ENCODE measurements at regions not wholly inside any gene's neighbourhood (a gene's known extent, or its start where the extent isn't known, plus 50 kb on each side); places are given as distances from the start of the nearest gene placed in this dataset.

GRCh38 chr6:159351707-159352106 is 182.5 kb downstream of the FNDC1 start:
- H3K4me1 ChIP-seq (ENCODE audit: insufficient read depth, low read length, severe bottlenecking) = no peaks in the 10 kb centered on the region
- H3K79me2 ChIP-seq (ENCODE audit: insufficient read depth, low read length) = no peaks in the 10 kb centered on the region
- H4K20me1 ChIP-seq (ENCODE audit: insufficient read depth, low read length) = no peaks in the 10 kb centered on the region
- no peaks in the 10 kb centered on the region for H3K9me2 ChIP-seq (ENCODE audit: low read depth, low read length)
- H3K4me2 ChIP-seq (ENCODE audit: low read length) = no peak overlapping the region
- H3K4me3 ChIP-seq (ENCODE audit: low read depth, low read length, poor library complexity, severe bottlenecking) = no peak overlapping the region
- H3K36me3 ChIP-seq (ENCODE audit: insufficient read depth, low read length) = no peaks in the 10 kb centered on the region
- H3K27ac ChIP-seq (ENCODE audit: low read depth, low read length, poor library complexity, severe bottlenecking) = no peak overlapping the region
- H3F3A ChIP-seq (ENCODE audit: insufficient read depth, low read length) = no peaks in the 10 kb centered on the region
- no peaks in the 10 kb centered on the region for H3K27me3 ChIP-seq (ENCODE audit: insufficient read depth, low read length)
- H3K9me3 ChIP-seq (ENCODE audit: low read length) = no peaks in the 10 kb centered on the region
- no peak overlapping the region for H2AFZ ChIP-seq (ENCODE audit: low read length)
- H3K9ac ChIP-seq (ENCODE audit: low read length) = no peak overlapping the region
- TF ChIP-seq CTCF (IDR thresholded peaks at IDR 0.05; ENCODE audit: low read length) = no peak
- no peak for TF ChIP-seq EZH2 (IDR thresholded peaks at IDR 0.05; ENCODE audit: borderline replicate concordance, low read length)

GRCh38 chr6:159349915-159350314 is 180.7 kb downstream of the FNDC1 start:
- H3K27ac ChIP-seq (ENCODE audit: low read depth, low read length, poor library complexity, severe bottlenecking) = no peak overlapping the region
- H3K36me3 ChIP-seq (ENCODE audit: insufficient read depth, low read length) = no peaks in the 10 kb centered on the region
- no peak overlapping the region for H3K4me2 ChIP-seq (ENCODE audit: low read length)
- TF ChIP-seq CTCF (IDR thresholded peaks at IDR 0.05; ENCODE audit: low read length) (no peak), EZH2 (IDR thresholded peaks at IDR 0.05; ENCODE audit: borderline replicate concordance, low read length) (no peak)
- no peaks in the 10 kb centered on the region for H3F3A ChIP-seq (ENCODE audit: insufficient read depth, low read length)
- no peaks in the 10 kb centered on the region for H3K4me1 ChIP-seq (ENCODE audit: insufficient read depth, low read length, severe bottlenecking)
- H3K4me3 ChIP-seq (ENCODE audit: low read depth, low read length, poor library complexity, severe bottlenecking) = no peak overlapping the region
- no peaks in the 10 kb centered on the region for H3K27me3 ChIP-seq (ENCODE audit: insufficient read depth, low read length)
- no peaks in the 10 kb centered on the region for H3K9me2 ChIP-seq (ENCODE audit: low read depth, low read length)
- H3K9me3 ChIP-seq (ENCODE audit: low read length) = no peaks in the 10 kb centered on the region
- no peak overlapping the region for H3K9ac ChIP-seq (ENCODE audit: low read length)
- H2AFZ ChIP-seq (ENCODE audit: low read length) = no peak overlapping the region
- H3K79me2 ChIP-seq (ENCODE audit: insufficient read depth, low read length) = no peaks in the 10 kb centered on the region
- no peaks in the 10 kb centered on the region for H4K20me1 ChIP-seq (ENCODE audit: insufficient read depth, low read length)

GRCh38 chr6:159343709-159344108 is 174.5 kb downstream of the FNDC1 start:
- no peaks in the 10 kb centered on the region for H4K20me1 ChIP-seq (ENCODE audit: insufficient read depth, low read length)
- H2AFZ ChIP-seq (ENCODE audit: low read length) = no peak overlapping the region
- no peaks in the 10 kb centered on the region for H3K36me3 ChIP-seq (ENCODE audit: insufficient read depth, low read length)
- no peaks in the 10 kb centered on the region for H3F3A ChIP-seq (ENCODE audit: insufficient read depth, low read length)
- no peak overlapping the region for H3K27ac ChIP-seq (ENCODE audit: low read depth, low read length, poor library complexity, severe bottlenecking)
- H3K4me3 ChIP-seq (ENCODE audit: low read depth, low read length, poor library complexity, severe bottlenecking) = no peak overlapping the region
- no peaks in the 10 kb centered on the region for H3K79me2 ChIP-seq (ENCODE audit: insufficient read depth, low read length)
- H3K27me3 ChIP-seq (ENCODE audit: insufficient read depth, low read length) = no peaks in the 10 kb centered on the region
- H3K9me3 ChIP-seq (ENCODE audit: low read length) = no peaks in the 10 kb centered on the region
- H3K9ac ChIP-seq (ENCODE audit: low read length) = no peak overlapping the region
- TF ChIP-seq CTCF (IDR thresholded peaks at IDR 0.05; ENCODE audit: low read length) (no peak), EZH2 (IDR thresholded peaks at IDR 0.05; ENCODE audit: borderline replicate concordance, low read length) (no peak)
- no peak overlapping the region for H3K4me2 ChIP-seq (ENCODE audit: low read length)
- H3K9me2 ChIP-seq (ENCODE audit: low read depth, low read length) = no peaks in the 10 kb centered on the region
- H3K4me1 ChIP-seq (ENCODE audit: insufficient read depth, low read length, severe bottlenecking) = no peaks in the 10 kb centered on the region
